Activated CD8-positive, alpha-beta memory T cell treated with anti-CD3 and anti-CD28 coated beads, Interleukin-2, amount 50 U/mL, for 48 hours (primary cell): ENCODE measurements at regions not wholly inside any gene's neighbourhood (a gene's known extent, or its start where the extent isn't known, plus 50 kb on each side); places are given as distances from the start of the nearest gene placed in this dataset.
"Not testable (repeated sequence)": the region's sequence is repeated elsewhere in the genome, so short reads cannot be mapped to it uniquely, and the experiment has no call there.

Source experiments
- DNase-seq: peaks from one replicate; pipeline ENCODE4 v3.0.0-alpha.2; 2020

DNA sequence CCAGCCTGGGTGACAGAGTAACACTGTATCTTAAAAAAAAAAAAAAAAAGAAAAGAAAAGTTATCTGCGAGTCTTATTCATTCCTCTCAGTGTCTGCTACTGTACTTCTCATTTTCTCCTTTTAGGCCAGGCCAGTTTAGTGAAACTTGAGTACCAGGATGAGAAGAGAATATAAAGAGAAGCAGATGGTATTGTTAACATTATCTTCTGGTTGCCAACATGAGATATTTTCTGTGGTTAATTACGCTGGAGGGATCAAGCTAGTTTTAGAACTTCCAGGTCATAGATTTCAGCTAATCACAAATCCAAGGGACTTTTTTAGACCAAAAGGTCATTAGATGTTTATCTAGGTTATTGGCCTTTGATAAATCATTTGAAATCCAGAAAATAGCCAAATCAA, 252.6 kb upstream of the SMIM30 start:
- no peak for DNase-seq

GRCh38 chr7:113368256-113368655, 249.9 kb upstream of the SMIM30 start:
- DNase-seq, result no peak

GRCh38 chr7:113367041-113367586, 248.8 kb upstream of the SMIM30 start:
- DNase-seq, result no peak

DNA sequence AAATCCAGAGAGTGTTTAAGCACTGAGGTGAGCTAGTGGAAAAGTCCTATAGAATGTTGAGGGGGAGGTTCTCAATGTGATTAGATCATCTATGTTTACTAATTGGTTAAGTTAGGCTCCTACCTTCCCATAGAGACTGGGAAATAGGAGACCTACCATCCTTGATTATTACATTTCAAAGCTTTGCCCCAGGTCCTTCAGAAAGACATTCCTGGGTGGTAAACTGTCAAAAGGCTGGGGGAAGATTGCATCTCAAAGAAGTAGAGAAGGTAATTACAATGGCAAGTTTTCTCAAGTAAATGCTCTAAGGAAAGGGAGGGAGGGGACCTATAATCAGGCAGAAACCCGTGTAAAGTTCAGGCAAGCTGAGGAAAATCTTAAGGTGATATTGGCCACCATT, 247.8 kb upstream of the SMIM30 start:
- no peak for DNase-seq

DNA sequence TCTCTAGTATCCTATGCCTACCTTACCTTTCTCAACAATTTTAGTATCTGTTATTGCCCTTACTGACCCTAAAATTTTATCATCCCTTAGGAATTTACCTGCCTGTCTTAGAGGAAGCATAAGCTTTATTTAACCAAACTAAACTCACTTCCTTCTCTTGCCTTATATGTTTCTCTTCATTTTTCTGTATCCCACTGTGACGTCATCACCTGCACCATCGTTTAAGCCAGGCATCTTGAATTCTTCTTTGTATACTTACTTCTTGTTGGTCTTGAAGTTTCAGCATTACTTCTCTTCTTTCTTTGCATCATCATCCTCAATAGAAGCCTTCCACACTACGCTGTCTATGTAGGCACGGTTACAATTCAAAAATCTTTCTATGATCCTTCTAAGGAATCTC, 231.0 kb upstream of the SMIM30 start:
- no peak for DNase-seq

DNA sequence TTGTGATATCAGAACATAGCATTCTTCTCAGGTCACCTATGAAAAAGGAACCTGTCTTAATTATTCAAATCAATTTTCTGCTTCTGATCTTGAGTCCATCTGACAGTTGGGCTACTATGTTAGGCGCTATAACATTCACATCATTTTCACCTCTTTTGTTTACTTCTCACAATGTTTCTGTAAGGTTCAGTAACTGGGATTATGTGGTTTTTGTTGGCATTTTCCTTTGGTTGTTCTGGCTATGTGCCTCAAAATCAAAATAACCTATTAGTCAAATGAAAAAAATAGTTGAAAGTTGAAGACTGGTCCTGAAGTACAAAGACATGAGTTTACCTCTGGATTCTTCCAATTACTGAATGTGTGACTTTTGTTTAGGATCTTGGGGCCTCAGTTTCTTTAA, 221.3 kb upstream of the SMIM30 start:
- DNase-seq, result no peak

DNA sequence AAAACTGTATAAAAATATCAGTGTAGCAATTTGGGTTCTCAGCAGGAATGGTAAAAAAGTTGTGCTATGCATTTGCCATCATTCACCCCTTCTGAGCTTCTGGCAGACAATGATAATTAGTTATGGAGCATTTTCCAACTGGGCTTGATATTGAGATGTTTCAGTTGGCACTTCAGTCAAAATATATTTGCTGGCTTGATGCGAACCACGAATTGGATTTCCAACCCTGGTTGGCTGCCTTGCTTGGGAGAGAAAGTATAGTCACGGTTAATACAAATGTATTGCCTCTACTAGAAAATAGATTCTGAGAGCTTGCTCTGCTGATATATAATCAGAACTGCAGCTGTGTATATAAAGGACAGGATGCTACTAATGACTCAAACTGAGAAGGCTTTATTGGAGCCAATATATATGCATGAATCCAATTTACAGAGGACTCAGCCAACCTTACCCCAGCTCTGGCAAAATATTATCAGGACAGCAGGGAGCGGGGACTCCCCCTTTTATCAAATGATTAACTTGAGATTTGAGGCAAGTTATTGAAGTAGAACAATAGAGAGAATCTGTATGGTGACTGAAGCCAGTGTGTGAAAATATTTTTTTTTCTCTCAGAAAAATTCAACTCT, 219.8 kb upstream of the SMIM30 start:
- no peak for DNase-seq

DNA sequence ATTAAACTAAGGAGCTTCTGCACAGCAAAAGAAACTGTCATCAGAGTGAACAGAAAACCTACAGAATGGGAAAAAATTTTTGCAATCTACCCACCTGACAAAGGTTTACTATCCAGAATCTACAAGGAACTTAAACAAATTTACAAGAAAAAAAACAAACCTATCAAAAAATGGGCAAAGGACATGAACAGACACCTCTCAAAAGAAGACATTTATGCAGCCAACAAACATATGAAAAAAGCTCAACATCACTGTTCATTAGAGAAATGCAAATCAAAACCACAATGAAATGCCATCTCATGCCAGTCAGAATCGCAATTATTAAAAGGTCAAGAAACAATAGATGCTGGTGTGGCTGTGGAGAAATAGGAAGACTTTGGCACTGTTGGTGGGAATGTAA, 218.5 kb upstream of the SMIM30 start:
- DNase-seq, result not testable (repeated sequence)

GRCh38 chr7:113331155-113331898, 213.0 kb upstream of the SMIM30 start:
- DNase-seq, result no peak

- DNase-seq, result no peak
Measured at GRCh38 chr7:113321201-113321600, 202.8 kb upstream of the SMIM30 start.

DNA sequence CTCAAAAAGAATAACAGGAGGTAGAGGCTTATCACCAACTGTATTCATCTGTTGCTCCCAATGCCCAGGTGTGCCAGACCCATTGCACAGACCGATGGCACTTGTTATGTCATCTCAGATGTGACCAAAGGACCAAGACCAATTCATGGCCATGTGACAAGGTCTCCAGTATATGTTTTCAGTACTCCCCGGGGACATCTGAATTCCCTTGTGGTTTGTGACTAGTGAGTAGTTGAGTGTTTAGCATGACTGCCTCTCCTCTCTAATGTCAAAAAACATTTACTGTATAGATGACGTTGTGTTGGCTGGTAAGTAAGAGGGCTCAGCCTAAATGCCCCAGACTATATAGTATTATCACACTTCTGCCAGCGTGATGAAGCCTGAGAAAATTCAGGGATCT, 202.1 kb upstream of the SMIM30 start:
- DNase-seq, result no peak

GRCh38 chr7:113314594-113314993, 196.2 kb upstream of the SMIM30 start:
- DNase-seq, result no peak

- DNase-seq, result no peak
Measured at GRCh38 chr7:113308399-113308798, 190.0 kb upstream of the SMIM30 start.

GRCh38 chr7:113307147-113307546, 188.8 kb upstream of the SMIM30 start:
- no peak for DNase-seq

- DNase-seq, result no peak
Measured at GRCh38 chr7:113306302-113306701, 187.9 kb upstream of the SMIM30 start.

- no peak for DNase-seq
Measured at GRCh38 chr7:113304104-113304503, 185.8 kb upstream of the SMIM30 start.

GRCh38 chr7:113303388-113303787, 185.0 kb upstream of the SMIM30 start:
- not testable (repeated sequence) for DNase-seq

DNA sequence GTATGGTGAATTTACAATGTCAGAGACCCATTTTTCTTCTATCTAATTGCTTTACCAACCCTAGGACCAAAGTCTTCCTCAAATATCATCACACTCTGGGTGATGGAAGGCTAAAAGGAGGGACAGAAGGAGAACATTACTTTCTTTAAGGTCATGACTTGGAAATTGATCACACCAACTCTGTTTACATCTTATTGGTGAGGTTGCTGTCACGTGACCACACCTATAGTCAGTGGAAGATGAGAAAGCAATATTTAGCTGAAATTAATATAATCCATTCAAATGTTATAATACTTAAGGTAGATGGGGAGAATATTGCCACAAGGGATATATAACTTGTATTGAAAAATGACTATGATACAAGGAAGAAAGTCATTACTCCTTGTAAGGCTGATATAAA, 183.6 kb upstream of the SMIM30 start:
- no peak for DNase-seq

DNA sequence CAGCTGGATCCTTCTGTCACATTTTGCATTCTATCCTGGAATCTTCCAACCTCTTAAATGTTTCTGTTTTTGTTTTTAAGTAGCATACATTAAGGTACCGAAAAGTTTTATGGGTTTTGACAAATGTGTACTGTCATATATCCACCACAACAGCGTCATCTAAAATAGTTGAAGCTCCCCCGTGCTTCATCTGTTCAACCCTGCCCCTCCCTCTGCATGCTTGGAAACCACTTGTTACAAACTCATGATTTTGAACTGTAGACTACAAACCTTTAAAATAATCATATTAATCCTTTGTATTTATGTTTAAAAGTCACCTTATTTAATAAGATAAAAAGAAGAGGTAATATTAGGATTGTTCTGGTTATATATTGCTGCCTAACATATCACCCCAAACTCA, 182.8 kb upstream of the SMIM30 start:
- no peak for DNase-seq

DNA sequence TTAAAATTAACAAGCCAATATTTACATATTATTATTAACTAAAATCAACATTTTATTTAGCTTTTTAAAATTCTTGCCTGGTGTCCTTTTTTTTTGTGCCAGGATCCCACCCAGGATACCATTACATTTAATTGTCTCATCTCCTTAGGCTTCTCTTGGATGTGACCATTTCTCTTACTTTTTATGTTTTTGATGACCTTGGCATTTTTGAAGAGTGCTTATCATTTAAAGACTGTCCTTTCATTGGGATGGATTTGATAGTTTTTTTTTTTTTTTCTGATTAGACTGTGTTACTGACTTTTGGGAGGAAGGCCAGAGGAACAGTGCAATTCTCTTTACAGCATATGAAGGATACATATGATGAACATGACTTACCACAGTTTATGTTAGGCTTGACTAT, 181.4 kb upstream of the SMIM30 start:
- DNase-seq, result no peak

- no peak for DNase-seq
Measured at GRCh38 chr7:113298501-113298900, 180.1 kb upstream of the SMIM30 start.

DNA sequence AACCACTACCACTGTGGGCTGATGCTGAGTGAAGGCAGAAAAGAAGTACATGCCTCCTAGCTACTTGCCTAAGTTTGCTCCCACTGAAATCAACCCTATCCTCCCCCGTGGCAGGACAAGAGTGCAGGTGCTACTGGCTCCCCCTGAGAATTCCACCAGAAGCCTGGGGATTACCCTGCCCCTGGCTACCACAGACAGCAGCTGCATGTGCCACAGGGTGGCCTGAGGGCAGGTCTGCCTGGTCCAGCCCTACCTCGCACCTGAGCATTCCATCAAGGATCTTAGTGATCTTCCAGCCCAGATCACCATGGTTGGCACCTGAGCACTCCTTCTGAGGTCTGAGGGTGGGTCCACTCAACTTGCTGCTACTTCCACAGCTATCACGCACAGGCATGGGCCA, 176.4 kb upstream of the SMIM30 start:
- DNase-seq, result no peak

DNA sequence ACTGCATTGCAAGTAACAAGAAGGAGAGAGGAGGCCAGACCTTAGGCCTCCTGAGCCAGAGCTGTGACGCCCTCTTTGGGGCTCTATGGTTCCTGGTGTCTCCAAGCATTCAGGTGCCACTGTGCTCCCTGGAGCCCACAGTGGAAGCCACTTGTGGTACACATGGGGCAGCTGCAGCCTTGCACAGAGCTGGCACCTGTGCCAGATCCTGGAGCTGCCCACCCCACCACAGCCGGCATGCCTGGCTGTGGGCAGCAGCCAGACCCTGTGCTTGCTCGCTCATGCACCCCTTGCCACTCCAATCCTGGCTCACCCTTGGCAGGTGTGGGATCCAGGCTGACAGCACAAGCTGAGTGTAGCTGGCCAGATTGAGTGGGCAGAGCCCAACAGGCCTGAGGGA, 173.8 kb upstream of the SMIM30 start:
- DNase-seq, result no peak

GRCh38 chr7:113291058-113291457, 172.7 kb upstream of the SMIM30 start:
- no peak for DNase-seq
